ENCODE measurements at regions not wholly inside any gene's neighbourhood (a gene's known extent, or its start where the extent isn't known, plus 50 kb on each side); places are given as distances from the start of the nearest gene placed in this dataset.
A peak's percentile ranks its signal among the peaks of the same experiment; 100 is the strongest.
"Not testable (repeated sequence)": the region's sequence is repeated elsewhere in the genome, so short reads cannot be mapped to it uniquely, and the experiment has no call there.

GRCh38 chr4:130632731-130633604 lies 1537.0 kb downstream of the C4orf33 start:
- DNase-seq (ENCODE audit: low read depth): no peak

GRCh38 chr4:130636486-130636885 lies 1540.5 kb downstream of the C4orf33 start:
- no peak for DNase-seq (ENCODE audit: low read depth)

GRCh38 chr4:130640592-130640991 lies 1544.6 kb downstream of the C4orf33 start:
- DNase-seq (ENCODE audit: low read depth): no peak

GRCh38 chr4:130646886-130647285 lies 1550.9 kb downstream of the C4orf33 start:
- DNase-seq (ENCODE audit: low read depth): no peak

DNA sequence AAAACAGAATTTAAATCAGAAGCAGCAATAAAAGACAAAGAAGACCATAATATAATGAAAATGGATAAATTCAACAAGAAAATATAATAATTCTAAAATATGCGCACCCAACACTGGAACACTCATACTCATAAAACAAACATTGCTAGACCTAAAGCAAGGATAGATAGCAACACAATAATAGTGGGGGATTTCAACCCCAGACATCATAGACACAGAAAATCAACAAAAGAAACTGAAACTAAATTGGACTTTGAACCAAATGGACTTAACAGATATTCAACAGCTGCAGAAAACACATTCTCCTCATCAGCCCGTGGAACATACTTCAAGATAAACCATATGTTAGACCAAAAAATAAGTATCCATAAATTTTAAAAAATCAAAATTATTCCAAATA lies 1552.6 kb downstream of the C4orf33 start:
- DNase-seq (ENCODE audit: low read depth): no peak

DNA sequence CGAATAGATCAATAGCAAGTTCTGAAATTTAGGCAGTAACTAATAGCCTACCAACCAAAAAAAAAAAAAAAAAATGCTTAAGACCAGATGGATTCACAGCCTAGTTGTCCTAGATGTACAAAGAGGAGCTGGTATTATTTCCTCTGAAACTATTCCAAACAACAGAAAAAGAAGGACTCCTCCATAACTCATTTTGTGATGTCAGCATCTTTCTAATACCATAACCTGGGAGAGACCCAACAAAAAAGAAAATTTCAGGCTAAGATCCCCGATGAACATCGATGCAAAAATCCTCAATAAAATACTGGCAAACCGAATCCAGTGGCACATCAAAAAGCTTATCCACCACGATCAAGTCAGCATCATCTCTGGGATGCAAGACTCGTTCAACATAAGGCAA lies 1557.9 kb downstream of the C4orf33 start:
- no peak for DNase-seq (ENCODE audit: low read depth)

- no peak for DNase-seq (ENCODE audit: low read depth)
Measured at GRCh38 chr4:130659320-130659719, 1563.4 kb downstream of the C4orf33 start.

DNA sequence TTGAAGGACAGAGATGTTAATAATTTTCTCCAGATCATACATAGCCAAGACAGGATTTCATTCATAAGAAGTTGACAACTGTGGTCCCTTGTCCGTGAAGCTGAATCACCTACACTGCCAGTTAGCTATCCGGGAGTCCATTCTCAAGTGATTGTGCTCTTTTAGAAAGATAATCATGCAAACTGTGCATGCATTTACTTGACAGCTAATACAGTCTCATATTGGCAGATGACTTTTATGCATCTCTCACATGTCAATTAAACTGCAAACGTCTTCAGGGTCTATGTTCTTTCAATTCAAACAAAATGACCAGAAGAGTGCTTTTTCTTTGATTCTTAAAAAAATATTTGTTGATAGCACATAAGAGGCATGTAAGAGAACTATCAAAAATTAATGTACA lies 1572.9 kb downstream of the C4orf33 start:
- DNase-seq (ENCODE audit: low read depth): no peak

DNA sequence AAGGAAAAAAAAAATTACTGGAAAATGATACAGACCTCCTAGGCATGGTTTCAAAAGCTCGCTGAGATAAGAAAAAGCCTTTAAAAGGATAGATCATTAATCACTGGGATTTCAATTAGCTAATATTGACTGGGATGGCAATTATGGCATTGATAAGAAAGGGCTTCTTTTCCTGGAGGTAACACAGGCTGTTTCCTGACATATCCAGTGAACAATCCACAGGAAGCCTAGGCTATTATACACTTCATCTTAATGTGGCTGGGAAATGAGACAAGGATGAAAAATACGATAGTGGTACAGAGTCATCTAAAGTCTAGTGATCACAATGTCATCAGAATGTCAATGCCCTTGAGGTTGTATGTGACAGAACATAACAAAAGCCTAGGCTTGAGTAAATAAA lies 1579.3 kb downstream of the C4orf33 start:
- DNase-seq (ENCODE audit: low read depth): no peak

DNA sequence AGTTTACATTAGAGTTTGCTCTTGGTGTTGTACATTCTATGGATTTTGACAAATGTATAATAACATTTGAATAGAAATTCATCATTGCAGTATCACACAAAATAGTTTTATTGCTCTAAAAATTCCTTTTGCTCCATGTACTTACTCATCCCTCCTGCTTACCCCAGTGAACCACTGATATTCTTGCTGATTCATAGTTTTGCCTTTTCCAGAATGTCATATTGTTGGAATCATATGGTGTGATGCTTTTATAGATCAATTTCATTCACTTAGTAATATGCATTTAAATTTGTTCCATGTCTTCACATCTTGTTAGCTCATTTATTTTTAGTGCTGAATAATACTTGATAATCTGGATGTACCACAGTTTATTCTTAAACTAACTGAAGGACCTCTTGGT lies 1593.2 kb downstream of the C4orf33 start:
- DNase-seq (ENCODE audit: low read depth): no peak

- DNase-seq (ENCODE audit: low read depth): no peak
Measured at GRCh38 chr4:130698251-130698650, 1602.3 kb downstream of the C4orf33 start.

DNA sequence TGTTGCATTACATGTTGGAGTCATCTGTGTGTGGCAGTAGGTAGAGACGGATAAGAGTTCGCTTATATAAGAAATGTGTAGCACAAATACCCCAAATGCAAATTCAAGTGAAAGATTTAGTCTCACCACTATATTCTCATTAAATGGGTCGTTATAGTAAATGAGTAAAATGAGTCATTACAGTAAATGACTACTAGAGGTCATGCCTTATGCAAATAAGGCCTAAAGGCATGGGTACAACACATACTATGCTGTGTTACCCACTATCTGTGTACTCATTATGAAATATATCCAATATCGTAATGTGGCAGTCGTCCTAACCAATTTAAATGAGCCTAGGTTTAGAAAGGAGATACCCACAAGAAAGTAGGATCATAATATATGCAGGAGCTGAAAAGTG lies 1603.1 kb downstream of the C4orf33 start:
- DNase-seq (ENCODE audit: low read depth): no peak

GRCh38 chr4:130703211-130703935 lies 1607.4 kb downstream of the C4orf33 start:
- no peak for DNase-seq (ENCODE audit: low read depth)

GRCh38 chr4:130705023-130705422 lies 1609.1 kb downstream of the C4orf33 start:
- DNase-seq (ENCODE audit: low read depth): no peak

- DNase-seq (ENCODE audit: low read depth): no peak
Measured at GRCh38 chr4:130712038-130712437, 1616.1 kb downstream of the C4orf33 start.

DNA sequence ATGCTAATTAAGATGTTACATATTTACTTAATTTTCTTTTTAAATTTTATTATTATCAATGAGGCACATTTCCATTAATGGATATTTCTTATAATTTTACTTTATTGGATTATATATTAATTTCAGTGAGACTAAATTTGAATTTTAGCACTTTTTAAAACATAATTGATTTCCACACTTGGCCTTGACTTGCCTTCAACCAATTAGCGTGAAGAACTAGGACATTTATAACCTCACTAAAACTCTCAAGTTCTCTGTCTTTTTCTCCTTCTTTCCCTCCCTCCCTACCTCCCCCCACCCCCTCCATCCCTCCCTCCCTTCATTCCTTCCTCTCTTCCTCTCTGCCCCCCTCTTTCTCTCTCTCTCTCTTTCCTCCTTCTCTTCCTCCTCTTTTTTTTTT lies 1618.1 kb downstream of the C4orf33 start:
- DNase-seq (ENCODE audit: low read depth): no peak

- DNase-seq (ENCODE audit: low read depth): no peak
Measured at GRCh38 chr4:130722361-130722760, 1626.4 kb downstream of the C4orf33 start.

DNA sequence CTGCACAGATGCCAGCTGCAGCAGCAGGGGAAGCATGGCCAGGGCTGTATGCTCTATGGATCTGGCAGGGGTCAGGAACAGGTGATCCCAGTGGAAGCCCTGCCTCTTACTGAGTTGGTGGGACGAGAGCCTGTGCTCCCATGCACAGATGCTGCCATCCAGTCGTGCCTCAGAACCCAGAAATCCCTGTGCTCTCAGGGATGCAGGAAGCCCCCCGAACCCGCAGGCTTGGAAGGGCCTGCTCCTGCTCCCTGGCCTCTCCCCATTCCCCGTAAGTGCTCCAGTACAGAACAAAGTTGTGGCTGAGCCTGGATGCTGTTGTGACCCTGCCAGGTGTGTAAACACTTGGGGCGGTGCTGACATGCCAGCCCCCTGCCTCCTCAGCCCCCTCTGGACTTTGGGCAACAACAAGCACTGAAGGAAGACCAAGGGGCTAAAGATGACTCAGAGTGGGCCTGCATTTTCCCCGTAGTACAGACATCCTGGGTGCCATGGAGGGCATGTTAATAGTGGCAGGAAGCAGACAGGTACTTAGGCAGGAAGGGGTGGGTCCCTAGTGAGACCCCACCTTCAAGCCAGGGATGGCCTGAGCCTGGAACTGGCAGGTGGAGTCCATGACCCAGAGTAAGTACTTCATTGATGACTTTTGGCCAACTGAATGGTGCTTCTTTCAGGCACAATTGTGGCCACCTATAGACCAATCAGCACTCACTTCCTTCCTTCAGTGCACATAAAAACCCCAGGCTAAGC lies 1640.7 kb downstream of the C4orf33 start:
- DNase-seq (ENCODE audit: low read depth): no peak

DNA sequence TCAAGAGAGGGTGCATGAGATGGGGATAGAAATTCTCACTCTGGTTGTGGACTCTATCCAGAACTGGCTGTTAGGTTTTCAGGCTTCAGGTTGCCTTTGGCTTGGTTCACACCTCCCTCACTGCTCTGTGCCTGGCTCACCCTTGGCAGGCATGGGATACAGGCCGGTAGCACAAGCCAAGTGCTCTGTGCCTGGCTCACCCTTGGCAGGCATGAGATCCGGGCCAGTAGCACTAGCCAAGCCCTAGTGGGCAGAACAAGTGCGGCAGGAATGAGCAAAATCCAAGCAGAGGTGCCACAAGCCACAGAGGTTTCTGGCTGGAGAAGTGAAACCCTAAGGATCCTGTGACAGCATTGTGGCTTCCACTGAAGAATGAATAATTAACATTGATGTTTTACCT lies 1642.3 kb downstream of the C4orf33 start:
- DNase-seq (ENCODE audit: low read depth): no peak

DNA sequence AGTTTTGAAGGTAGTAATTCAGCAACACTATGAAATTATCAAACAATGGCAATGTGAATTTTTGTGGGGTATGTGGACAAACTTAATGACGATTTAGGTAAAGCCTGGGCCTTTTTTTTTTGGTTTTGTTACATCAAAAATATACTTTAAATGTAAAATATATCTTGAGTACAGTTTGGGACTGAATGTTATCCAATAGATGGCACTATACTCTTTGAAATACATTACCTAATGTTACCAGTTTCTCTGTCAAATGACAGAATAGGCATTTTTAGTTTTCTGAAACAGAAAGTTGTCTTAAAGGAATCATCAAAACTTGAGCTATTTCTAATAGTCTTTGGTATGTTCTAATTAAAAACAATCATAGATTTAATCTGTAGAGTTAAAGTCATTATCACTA lies 1651.9 kb downstream of the C4orf33 start:
- peak; percentile 3 for DNase-seq (ENCODE audit: low read depth)

GRCh38 chr4:130753926-130754325 lies 1658.0 kb downstream of the C4orf33 start:
- no peak for DNase-seq (ENCODE audit: low read depth)

- DNase-seq (ENCODE audit: low read depth): peak; percentile 8
Measured at GRCh38 chr4:130760246-130760645, 1664.3 kb downstream of the C4orf33 start.

DNA sequence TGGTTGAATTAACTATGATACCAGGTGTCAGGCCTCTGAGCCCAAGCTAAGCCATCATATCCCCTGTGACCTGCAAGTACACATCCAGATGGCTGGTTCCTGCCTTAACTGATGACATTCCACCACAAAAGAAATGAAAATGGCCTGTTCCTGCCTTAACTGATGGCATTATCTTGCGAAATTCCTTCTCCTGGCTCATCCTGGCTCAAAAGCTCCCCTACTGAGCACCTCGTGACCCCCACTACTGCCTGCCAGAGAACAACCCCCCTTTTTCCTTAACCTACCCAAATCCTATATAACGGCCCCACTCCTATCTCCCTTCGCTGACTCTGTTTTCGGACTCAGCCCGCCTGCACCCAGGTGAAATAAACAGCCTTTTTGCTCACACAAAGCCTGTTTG lies 1671.4 kb downstream of the C4orf33 start:
- DNase-seq (ENCODE audit: low read depth): not testable (repeated sequence)

All from fibroblast of the conjunctiva (primary cell).